ENCODE measurements at regions not wholly inside any gene's neighbourhood (a gene's known extent, or its start where the extent isn't known, plus 50 kb on each side); places are given as distances from the start of the nearest gene placed in this dataset.
"Not testable (repeated sequence)": the region's sequence is repeated elsewhere in the genome, so short reads cannot be mapped to it uniquely, and the experiment has no call there.

GRCh38 chr5:34538026-34538672 lies 118.0 kb upstream of the RAI14 start:
- DNase-seq = peak; percentile 33 to 55

- DNase-seq = no peak
Observed at GRCh38 chr5:34539183-34539582, 116.9 kb upstream of the RAI14 start.

- DNase-seq = no peak
Observed at GRCh38 chr5:34541067-34541466, 115.1 kb upstream of the RAI14 start.

- DNase-seq = no peak
Observed at GRCh38 chr5:34542818-34543217, 113.3 kb upstream of the RAI14 start.

- no peak for DNase-seq
Observed at GRCh38 chr5:34543687-34544086, 112.4 kb upstream of the RAI14 start.

- DNase-seq = no peak
Observed at GRCh38 chr5:34544403-34544802, 111.7 kb upstream of the RAI14 start.

- no peak for DNase-seq
Observed at GRCh38 chr5:34545164-34545563, 111.0 kb upstream of the RAI14 start.

- DNase-seq = no peak
Observed at GRCh38 chr5:34545626-34546025, 110.5 kb upstream of the RAI14 start.

GRCh38 chr5:34547300-34548085 lies 108.6 kb upstream of the RAI14 start:
- no peak for DNase-seq

- DNase-seq = no peak
Observed at GRCh38 chr5:34548086-34548403, 108.1 kb upstream of the RAI14 start.

- no peak for DNase-seq
Observed at GRCh38 chr5:34550247-34550646, 105.9 kb upstream of the RAI14 start.

- no peak for DNase-seq
Observed at GRCh38 chr5:34550964-34551363, 105.2 kb upstream of the RAI14 start.

- no peak for DNase-seq
Observed at GRCh38 chr5:34551911-34552433, 104.2 kb upstream of the RAI14 start.

GRCh38 chr5:34552686-34553085 lies 103.4 kb upstream of the RAI14 start:
- no peak for DNase-seq

GRCh38 chr5:34553581-34553980 lies 102.5 kb upstream of the RAI14 start:
- no peak for DNase-seq

GRCh38 chr5:34554641-34555040 lies 101.5 kb upstream of the RAI14 start:
- DNase-seq = no peak

GRCh38 chr5:34555699-34556508 lies 100.2 kb upstream of the RAI14 start:
- no peak for DNase-seq

GRCh38 chr5:34556509-34556782 lies 99.7 kb upstream of the RAI14 start:
- no peak for DNase-seq

GRCh38 chr5:34561581-34561980 lies 94.5 kb upstream of the RAI14 start:
- DNase-seq = not testable (repeated sequence)

- DNase-seq = no peak
Observed at GRCh38 chr5:34562791-34563190, 93.3 kb upstream of the RAI14 start.

- no peak for DNase-seq
Observed at GRCh38 chr5:34563269-34563668, 92.9 kb upstream of the RAI14 start.

- no peak for DNase-seq
Observed at GRCh38 chr5:34563931-34564709, 92.0 kb upstream of the RAI14 start.

- no peak for DNase-seq
Observed at GRCh38 chr5:34564710-34565235, 91.4 kb upstream of the RAI14 start.
